Astrocyte (in vitro differentiated cells and primary cell): ENCODE measurements at regions not wholly inside any gene's neighbourhood (a gene's known extent, or its start where the extent isn't known, plus 50 kb on each side); places are given as distances from the start of the nearest gene placed in this dataset.

Experiments
- CTCF ChIP-seq: IDR thresholded peaks from 2 replicates; pipeline ENCODE4 v1.5.1; 2011; ENCODE audit warnings: low read depth, mild to moderate bottlenecking, inconsistent platforms, low read length, moderate library complexity; ENCODE audit not compliant: insufficient read depth
- EZH2 ChIP-seq: IDR thresholded peaks from 2 replicates; pipeline ENCODE4 v1.6.1; 2012; ENCODE audit warnings: mild to moderate bottlenecking, low read length, inconsistent platforms; ENCODE audit not compliant: insufficient read depth

GRCh38 chr11:116579857-116580727, 192.7 kb downstream of the BUD13 start:
- no peak for TF ChIP-seq CTCF
- peak; percentile 79 for TF ChIP-seq EZH2
